ENCODE measurements at regions not wholly inside any gene's neighbourhood (a gene's known extent, or its start where the extent isn't known, plus 50 kb on each side); places are given as distances from the start of the nearest gene placed in this dataset.

DNA sequence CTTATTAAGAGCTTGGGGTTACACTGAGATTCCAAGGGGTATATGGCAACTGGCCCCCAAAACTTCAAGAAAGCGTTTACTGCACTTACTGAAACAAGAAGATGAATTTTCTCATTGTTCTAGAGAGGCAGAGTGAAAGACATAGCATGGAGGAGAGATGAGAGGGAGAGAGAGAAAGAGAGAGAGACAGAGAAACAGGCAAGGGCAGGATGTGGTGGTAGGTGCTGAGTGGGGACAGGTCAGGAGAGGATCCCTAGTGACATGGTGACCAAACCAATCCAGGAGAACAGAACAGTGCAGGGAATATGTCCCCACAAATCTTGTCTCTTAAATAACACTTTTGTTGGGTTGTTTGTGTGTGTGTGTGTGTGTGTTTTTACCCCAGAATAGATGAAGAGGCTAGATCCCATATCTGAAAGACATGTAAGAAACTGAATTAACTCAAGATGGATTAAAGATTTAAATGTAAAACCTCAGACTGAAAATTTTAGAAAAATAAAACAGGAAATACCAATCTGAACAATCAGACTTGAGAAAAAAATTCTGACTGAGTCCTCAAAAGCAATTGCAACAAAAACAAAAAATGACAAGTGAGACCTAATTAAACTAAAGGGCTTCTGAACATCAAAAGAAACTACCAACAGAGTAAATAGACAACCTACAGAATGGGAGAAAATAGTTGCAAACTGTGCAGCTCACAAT is 202.2 kb downstream of the QDPR start:
- no peak for TF ChIP-seq EZH2 (IDR thresholded peaks at IDR 0.05; ENCODE audit: low read length)
- TF ChIP-seq, protein P1, sequence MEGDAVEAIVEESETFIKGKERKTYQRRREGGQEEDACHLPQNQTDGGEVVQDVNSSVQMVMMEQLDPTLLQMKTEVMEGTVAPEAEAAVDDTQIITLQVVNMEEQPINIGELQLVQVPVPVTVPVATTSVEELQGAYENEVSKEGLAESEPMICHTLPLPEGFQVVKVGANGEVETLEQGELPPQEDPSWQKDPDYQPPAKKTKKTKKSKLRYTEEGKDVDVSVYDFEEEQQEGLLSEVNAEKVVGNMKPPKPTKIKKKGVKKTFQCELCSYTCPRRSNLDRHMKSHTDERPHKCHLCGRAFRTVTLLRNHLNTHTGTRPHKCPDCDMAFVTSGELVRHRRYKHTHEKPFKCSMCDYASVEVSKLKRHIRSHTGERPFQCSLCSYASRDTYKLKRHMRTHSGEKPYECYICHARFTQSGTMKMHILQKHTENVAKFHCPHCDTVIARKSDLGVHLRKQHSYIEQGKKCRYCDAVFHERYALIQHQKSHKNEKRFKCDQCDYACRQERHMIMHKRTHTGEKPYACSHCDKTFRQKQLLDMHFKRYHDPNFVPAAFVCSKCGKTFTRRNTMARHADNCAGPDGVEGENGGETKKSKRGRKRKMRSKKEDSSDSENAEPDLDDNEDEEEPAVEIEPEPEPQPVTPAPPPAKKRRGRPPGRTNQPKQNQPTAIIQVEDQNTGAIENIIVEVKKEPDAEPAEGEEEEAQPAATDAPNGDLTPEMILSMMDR (optimal IDR thresholded peaks at IDR 0.05 in 1 of 3, IDR thresholded peaks at IDR 0.05 in 1 of 3, conservative IDR thresholded peaks at IDR 0.05 in 1 of 3; ENCODE audit: extremely low read depth in 1 of 3, insufficient read depth in 2 of 3, low read length in 3 of 3), result no peak
- no peak overlapping the region for H3K4me3 ChIP-seq (ENCODE audit: control insufficient read depth in 2 of 3, extremely low read depth in 1 of 3, insufficient read depth in 2 of 3, low read depth in 1 of 3, low read length in 3 of 3)
- no peak overlapping the region for H2AFZ ChIP-seq (ENCODE audit: control insufficient read depth, low read length)
- no peak for DNase-seq (ENCODE audit: low read depth, low spot score)
- H3K9me1 ChIP-seq (ENCODE audit: control insufficient read depth, extremely low read depth, insufficient read depth, low read length), result no peaks in the 10 kb centered on the region
- H3K27ac ChIP-seq (ENCODE audit: control insufficient read depth, insufficient read depth, low read length), result no peak overlapping the region
- H3K79me2 ChIP-seq (ENCODE audit: control insufficient read depth, insufficient read depth, low read length), result no peaks in the 10 kb centered on the region
- H3K4me2 ChIP-seq (ENCODE audit: control insufficient read depth, extremely low read depth, insufficient read depth, low read depth, low read length), result no peak overlapping the region
- H3K36me3 ChIP-seq (ENCODE audit: control insufficient read depth in 2 of 2, extremely low read depth in 1 of 2, insufficient read depth in 2 of 2, low read length in 2 of 2), result no peaks in the 10 kb centered on the region
- dilution Hi-C loops (cut with MboI; ENCODE audit: extremely low pct_ligation_motif_present, low sequenced_read_pairs), result no loop called here
- H3K9me3 ChIP-seq (ENCODE audit: control insufficient read depth, low read depth, low read length), result no peaks in the 10 kb centered on the region
- H3K9ac ChIP-seq (ENCODE audit: control insufficient read depth, extremely low read depth, insufficient read depth, low read length), result no peak overlapping the region
- H4K20me1 ChIP-seq (ENCODE audit: control insufficient read depth, extremely low read depth, insufficient read depth, low read length), result no peaks in the 10 kb centered on the region
- no peaks in the 10 kb centered on the region for H3K27me3 ChIP-seq (ENCODE audit: control insufficient read depth, extremely low read depth, insufficient read depth, low read length)
- no peaks in the 10 kb centered on the region for H3K4me1 ChIP-seq (ENCODE audit: control insufficient read depth, extremely low read depth, insufficient read depth, low read length)
- FAIRE-seq, result no peak

DNA sequence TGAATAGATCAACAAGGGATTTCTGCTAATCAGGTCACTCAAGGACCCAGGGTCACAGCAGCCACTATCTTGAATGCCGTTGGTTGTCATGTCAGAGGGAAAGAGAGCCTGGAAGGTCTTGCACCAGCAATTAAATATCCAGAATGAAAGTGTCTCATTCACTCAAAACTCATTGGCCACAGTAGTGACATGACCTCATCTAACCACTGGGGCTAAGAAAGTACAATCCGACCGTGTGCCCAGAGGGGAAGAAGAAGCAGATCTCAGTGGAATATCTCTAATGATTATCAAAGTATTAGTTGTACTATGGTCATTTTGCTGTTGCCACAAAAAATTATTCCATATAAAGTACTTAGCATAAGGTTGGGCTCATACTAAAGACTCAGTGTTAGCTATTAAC is 210.0 kb downstream of the QDPR start:
- FAIRE-seq (no peak), DNase-seq (ENCODE audit: low read depth, low spot score) (no peak)
- TF ChIP-seq, protein P1 (optimal IDR thresholded peaks at IDR 0.05 in 1 of 3, IDR thresholded peaks at IDR 0.05 in 1 of 3, conservative IDR thresholded peaks at IDR 0.05 in 1 of 3; ENCODE audit: extremely low read depth in 1 of 3, insufficient read depth in 2 of 3, low read length in 3 of 3), result no peak
- no peak for TF ChIP-seq EZH2 (IDR thresholded peaks at IDR 0.05; ENCODE audit: low read length)
- H3K79me2 ChIP-seq (ENCODE audit: control insufficient read depth, insufficient read depth, low read length), result no peaks in the 10 kb centered on the region
- no peak overlapping the region for H3K4me3 ChIP-seq (ENCODE audit: control insufficient read depth in 2 of 3, extremely low read depth in 1 of 3, insufficient read depth in 2 of 3, low read depth in 1 of 3, low read length in 3 of 3)
- peaks cover 2% of the 10 kb centered on the region for H3K9me3 ChIP-seq (ENCODE audit: control insufficient read depth, low read depth, low read length)
- no peak overlapping the region for H3K27ac ChIP-seq (ENCODE audit: control insufficient read depth, insufficient read depth, low read length)
- H3K36me3 ChIP-seq (ENCODE audit: control insufficient read depth in 2 of 2, extremely low read depth in 1 of 2, insufficient read depth in 2 of 2, low read length in 2 of 2), result no peaks in the 10 kb centered on the region
- H2AFZ ChIP-seq (ENCODE audit: control insufficient read depth, low read length), result no peak overlapping the region
- H4K20me1 ChIP-seq (ENCODE audit: control insufficient read depth, extremely low read depth, insufficient read depth, low read length), result no peaks in the 10 kb centered on the region
- H3K4me1 ChIP-seq (ENCODE audit: control insufficient read depth, extremely low read depth, insufficient read depth, low read length), result no peaks in the 10 kb centered on the region
- no peak overlapping the region for H3K4me2 ChIP-seq (ENCODE audit: control insufficient read depth, extremely low read depth, insufficient read depth, low read depth, low read length)
- H3K9ac ChIP-seq (ENCODE audit: control insufficient read depth, extremely low read depth, insufficient read depth, low read length), result no peak overlapping the region
- H3K9me1 ChIP-seq (ENCODE audit: control insufficient read depth, extremely low read depth, insufficient read depth, low read length), result no peaks in the 10 kb centered on the region
- H3K27me3 ChIP-seq (ENCODE audit: control insufficient read depth, extremely low read depth, insufficient read depth, low read length), result no peaks in the 10 kb centered on the region
- dilution Hi-C loops (cut with MboI; ENCODE audit: extremely low pct_ligation_motif_present, low sequenced_read_pairs), result no loop called here

Data from keratinocyte (primary cell).